AG04450 (cell line): ENCODE measurements at regions not wholly inside any gene's neighbourhood (a gene's known extent, or its start where the extent isn't known, plus 50 kb on each side); places are given as distances from the start of the nearest gene placed in this dataset.

Source experiments
- CTCF ChIA-PET: fragments of 300-600, 350-600 bp; formaldehyde crosslinking; extraction: SDS; loops from one replicate; lab custom pipeline; 2022; ENCODE audit warnings: antibody characterized with exemption, inconsistent platforms; lab: Charles Lee
- POLR2A ChIA-PET: fragments of 350-600 bp; formaldehyde crosslinking; extraction: SDS; loops from one replicate; lab custom pipeline; 2021; ENCODE audit warnings: antibody characterized with exemption, inconsistent platforms; lab: Yijun Ruan, JAX
- DNase-seq: peaks from one replicate; pipeline ENCODE4 v3.0.0-alpha.2; 2011; ENCODE audit warnings: low read depth, low spot score
- H3K27ac ChIP-seq: one replicate; pipeline ENCODE4 v1.5.1; 2012; ENCODE audit warnings: low read depth, low read length, control low read depth
- H3K27me3 ChIP-seq: one replicate; pipeline ENCODE4 v1.6.0; 2012; ENCODE audit warnings: low read length; ENCODE audit not compliant: control insufficient read depth, insufficient read depth
- H3K4me3 ChIP-seq: 2 replicates; pipeline ENCODE4 v1.5.1; 2011; ENCODE audit warnings: mild to moderate bottlenecking, low read depth, low read length, control low read depth
- H3K9me3 ChIP-seq: 2 replicates; pipeline ENCODE4 v1.5.1; 2012; ENCODE audit warnings: low read length; ENCODE audit not compliant: control insufficient read depth, insufficient read depth
- CTCF ChIP-seq: IDR thresholded peaks from 2 replicates; pipeline ENCODE4 v1.5.1; 2011; ENCODE audit warnings: low read depth, low read length, control low read depth, inconsistent platforms

DNA sequence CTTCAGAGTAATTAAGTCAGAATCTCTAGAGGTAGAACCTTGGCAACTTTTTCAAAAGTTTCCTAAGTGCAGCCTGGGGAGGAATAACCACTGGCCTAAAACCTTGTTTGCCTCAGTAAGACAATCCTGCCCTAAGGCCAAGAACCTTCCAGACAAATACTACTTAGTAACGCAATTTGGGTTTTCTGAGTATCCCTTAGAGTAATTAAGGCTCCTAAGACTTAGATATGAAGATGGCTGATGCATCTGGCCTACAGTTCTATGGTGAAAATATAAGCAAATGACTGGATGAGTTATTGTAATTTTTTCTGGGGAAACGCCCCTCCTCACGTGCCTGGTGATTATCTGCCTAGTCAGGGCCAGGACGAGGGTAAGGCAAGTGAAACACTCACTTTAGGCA, 95.7 kb upstream of the DLX2 start:
- Histone ChIP-seq H3K9me3 (peaks cover 13% of the 10 kb centered on the region), H3K27me3 (no peaks in the 10 kb centered on the region), H3K4me3 (no peak overlapping the region), H3K27ac (no peak overlapping the region)
- no peak for TF ChIP-seq CTCF
- no peak for DNase-seq
- ChIA-PET POLR2A (no interaction called here), CTCF (interaction anchor here (0.7 to 1.6 kb wide), 2 partner anchors 11 to 264 kb away, joined by 3 to 9 read pairs; no protein-coding TSS in a partner anchor)

DNA sequence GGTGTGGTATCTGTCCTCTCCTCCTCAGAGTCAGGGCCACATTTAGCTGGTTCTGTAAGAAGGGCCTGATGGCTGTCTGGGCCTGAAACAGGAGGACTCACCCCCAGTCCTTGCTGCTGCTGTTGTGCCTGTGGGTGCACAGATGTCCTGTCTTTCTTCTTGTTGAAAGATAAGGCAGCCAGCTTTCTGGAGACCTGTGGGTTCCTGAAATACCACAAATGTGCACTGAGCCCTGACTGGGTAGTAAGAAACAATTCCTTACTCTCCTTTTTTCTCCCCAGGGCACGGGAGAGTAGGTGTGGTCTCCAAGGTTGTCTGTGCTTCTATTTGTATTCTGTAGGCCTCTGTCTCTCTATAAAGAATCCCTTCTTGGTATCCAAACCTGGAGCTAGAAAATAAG, 96.2 kb upstream of the DLX2 start:
- Histone ChIP-seq H3K4me3 (no peak overlapping the region), H3K27me3 (no peaks in the 10 kb centered on the region), H3K9me3 (peaks cover 12% of the 10 kb centered on the region), H3K27ac (no peak overlapping the region)
- no peak for TF ChIP-seq CTCF
- POLR2A ChIA-PET = no interaction called here
- CTCF ChIA-PET = interaction anchor here (0.7 to 1.6 kb wide), 4 partner anchors 11 to 266 kb away, joined by 3 to 9 read pairs (median 3); no protein-coding TSS in a partner anchor
- DNase-seq = no peak

- H3K27ac ChIP-seq = no peak overlapping the region
Observed at GRCh38 chr2:172200495-172201085, 97.9 kb upstream of the DLX2 start.

GRCh38 chr2:172204309-172204708, 101.6 kb upstream of the DLX2 start:
- POLR2A ChIA-PET = interaction anchor here (0.9 kb wide), 1 partner anchor 40 kb away, joined by 3 read pairs; no protein-coding TSS in a partner anchor
- DNase-seq = no peak
- Histone ChIP-seq H3K27me3 (no peaks in the 10 kb centered on the region), H3K9me3 (peaks cover 7% of the 10 kb centered on the region), H3K4me3 (no peak overlapping the region), H3K27ac (peak overlapping the region; percentile 3)
- no peak for TF ChIP-seq CTCF
- CTCF ChIA-PET = interaction anchor here (0.6 to 5.9 kb wide), 4 partner anchors 43 to 625 kb away, joined by 3 to 66 read pairs (median 4); no protein-coding TSS in a partner anchor

More at GRCh38 chr2:172200495-172201085, 97.9 kb upstream of the DLX2 start:
- Histone ChIP-seq H3K27me3 (no peaks in the 10 kb centered on the region), H3K4me3 (no peak overlapping the region), H3K9me3 (peaks cover 10% of the 10 kb centered on the region)
- ChIA-PET CTCF (interaction anchor here (0.6 to 5.9 kb wide), 10 partner anchors 23 to 267 kb away, joined by 3 to 66 read pairs (median 4); no protein-coding TSS in a partner anchor), POLR2A (no interaction called here)
- TF ChIP-seq CTCF = peak; percentile 58
- DNase-seq = no peak

- POLR2A ChIA-PET = interaction anchor here (0.9 kb wide), 1 partner anchor 40 kb away, joined by 3 read pairs; no protein-coding TSS in a partner anchor
- CTCF ChIA-PET = interaction anchor here (0.6 to 5.9 kb wide), 4 partner anchors 38 to 626 kb away, joined by 3 to 66 read pairs (median 4); no protein-coding TSS in a partner anchor
Observed at GRCh38 chr2:172204762-172205161, 102.1 kb upstream of the DLX2 start.

More at GRCh38 chr2:172204762-172205161, 102.1 kb upstream of the DLX2 start:
- peaks cover 3% of the 10 kb centered on the region; the same call in 1 of the 2 replicates for H3K9me3 ChIP-seq
- DNase-seq = no peak
- H3K4me3 ChIP-seq = no peak overlapping the region
- TF ChIP-seq CTCF = no peak
- H3K27me3 ChIP-seq = no peaks in the 10 kb centered on the region
- peak overlapping the region; percentile 3 for H3K27ac ChIP-seq
